Liver (tissue), 3 donors: ENCODE measurements at regions not wholly inside any gene's neighbourhood (a gene's known extent, or its start where the extent isn't known, plus 50 kb on each side); places are given as distances from the start of the nearest gene placed in this dataset.

Experiments used
- TAF1 ChIP-seq: conservative IDR thresholded peaks from 2 replicates; pipeline ENCODE4 v1.6.1; 2016; ENCODE audit warnings: antibody characterized with exemption, mild to moderate bottlenecking
- TF ChIP-seq, protein P1 (sequence below): fragments of 150-350 bp; IDR thresholded peaks from 2 replicates; pipeline ENCODE4 v1.5.1; 2017; ENCODE audit warnings: improper control_type of control experiment, low read depth, low read length; ENCODE audit not compliant: missing input control
- TF ChIP-seq, protein P2 (sequence below): IDR thresholded peaks from 2 replicates; pipeline ENCODE4 v1.6.1; 2016; ENCODE audit warnings: antibody characterized with exemption
- donor health status: healthy.
- donor health status: healthy.

DNA sequence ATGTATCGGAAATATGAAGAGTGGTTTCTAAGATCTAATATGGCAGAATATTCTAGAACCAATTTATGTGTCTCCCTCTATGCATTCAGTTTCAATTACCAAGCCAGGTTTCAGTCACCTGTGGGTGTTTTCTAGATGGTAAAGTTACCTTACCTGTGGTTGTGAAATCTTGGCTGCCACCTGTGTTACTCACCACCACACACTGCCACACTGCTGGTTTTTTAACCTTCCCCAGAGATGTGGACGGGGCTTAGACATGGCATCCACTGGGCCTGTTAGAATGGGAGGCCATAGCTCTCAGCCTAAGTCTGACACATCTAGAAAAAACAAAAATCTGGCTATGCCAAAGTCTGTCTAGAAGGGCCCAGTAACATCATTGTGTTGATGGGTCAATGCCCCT, 896.5 kb upstream of the PABPC4L start:
- TF ChIP-seq, protein P1, sequence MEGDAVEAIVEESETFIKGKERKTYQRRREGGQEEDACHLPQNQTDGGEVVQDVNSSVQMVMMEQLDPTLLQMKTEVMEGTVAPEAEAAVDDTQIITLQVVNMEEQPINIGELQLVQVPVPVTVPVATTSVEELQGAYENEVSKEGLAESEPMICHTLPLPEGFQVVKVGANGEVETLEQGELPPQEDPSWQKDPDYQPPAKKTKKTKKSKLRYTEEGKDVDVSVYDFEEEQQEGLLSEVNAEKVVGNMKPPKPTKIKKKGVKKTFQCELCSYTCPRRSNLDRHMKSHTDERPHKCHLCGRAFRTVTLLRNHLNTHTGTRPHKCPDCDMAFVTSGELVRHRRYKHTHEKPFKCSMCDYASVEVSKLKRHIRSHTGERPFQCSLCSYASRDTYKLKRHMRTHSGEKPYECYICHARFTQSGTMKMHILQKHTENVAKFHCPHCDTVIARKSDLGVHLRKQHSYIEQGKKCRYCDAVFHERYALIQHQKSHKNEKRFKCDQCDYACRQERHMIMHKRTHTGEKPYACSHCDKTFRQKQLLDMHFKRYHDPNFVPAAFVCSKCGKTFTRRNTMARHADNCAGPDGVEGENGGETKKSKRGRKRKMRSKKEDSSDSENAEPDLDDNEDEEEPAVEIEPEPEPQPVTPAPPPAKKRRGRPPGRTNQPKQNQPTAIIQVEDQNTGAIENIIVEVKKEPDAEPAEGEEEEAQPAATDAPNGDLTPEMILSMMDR: no peak
- TF ChIP-seq, protein P2, sequence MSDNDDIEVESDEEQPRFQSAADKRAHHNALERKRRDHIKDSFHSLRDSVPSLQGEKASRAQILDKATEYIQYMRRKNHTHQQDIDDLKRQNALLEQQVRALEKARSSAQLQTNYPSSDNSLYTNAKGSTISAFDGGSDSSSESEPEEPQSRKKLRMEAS: no peak
- TF ChIP-seq TAF1: no peak
